DND-41 (cell line): ENCODE measurements at regions not wholly inside any gene's neighbourhood (a gene's known extent, or its start where the extent isn't known, plus 50 kb on each side); places are given as distances from the start of the nearest gene placed in this dataset.

ENCODE experiments used
- ATAC-seq: fragments of 200-7000 bp; cut with Tn5 transposase; 3 replicates; pipeline ENCODE4 v1.9.1; 2021; ENCODE audit warnings: low read depth; ENCODE audit not compliant: insufficient read depth
- DNase-seq: peaks from one replicate; pipeline ENCODE4 v3.0.0-alpha.2; 2020
- H2AFZ ChIP-seq: 2 replicates; pipeline ENCODE4 v1.6.0; 2012; ENCODE audit warnings: low read depth, low read length
- H3K27ac ChIP-seq: 2 replicates; pipeline ENCODE4 v1.5.1; 2012; ENCODE audit warnings: low read length, inconsistent platforms
- H3K27me3 ChIP-seq: fragments of 200-600 bp; sonication (generic); 2 replicates; pipeline ENCODE4 v1.6.0; 2012; ENCODE audit warnings: low read length, mild to moderate bottlenecking, inconsistent platforms; ENCODE audit not compliant: insufficient read depth, poor library complexity
- H3K36me3 ChIP-seq: 2 replicates; pipeline ENCODE4 v1.5.1; 2012; ENCODE audit warnings: low read length, inconsistent platforms; ENCODE audit not compliant: insufficient read depth
- H3K4me1 ChIP-seq: 2 replicates; pipeline ENCODE4 v1.5.1; 2012; ENCODE audit warnings: mild to moderate bottlenecking, low read length; ENCODE audit not compliant: insufficient read depth
- H3K4me2 ChIP-seq: 2 replicates; pipeline ENCODE4 v1.6.0; 2012; ENCODE audit warnings: mild to moderate bottlenecking, moderate library complexity, low read length, inconsistent platforms; ENCODE audit not compliant: insufficient read depth
- H3K4me3 ChIP-seq, 2 experiments: fragments of 200-600 bp in 1 of 2; shearing (Covaris generic) in 1 of 2; 2 replicates each; pipeline ENCODE4 v1.5.1; 2012 to 2016; ENCODE audit warnings: inconsistent platforms in 2 of 2, low read length in 2 of 2, mild to moderate bottlenecking in 2 of 2, low read depth in 1 of 2, moderate library complexity in 1 of 2
- H3K79me2 ChIP-seq: 2 replicates; pipeline ENCODE4 v1.6.0; 2012; ENCODE audit warnings: low read length, inconsistent platforms; ENCODE audit not compliant: insufficient read depth
- H3K9ac ChIP-seq: 2 replicates; pipeline ENCODE4 v1.6.0; 2012; ENCODE audit warnings: low read depth, mild to moderate bottlenecking, inconsistent platforms, low read length, moderate library complexity
- H3K9me3 ChIP-seq: 2 replicates; pipeline ENCODE4 v1.5.1; 2012; ENCODE audit warnings: low read length, moderate library complexity, mild to moderate bottlenecking, inconsistent platforms; ENCODE audit not compliant: insufficient read depth, severe bottlenecking
- H4K20me1 ChIP-seq: 2 replicates; pipeline ENCODE4 v1.6.0; 2012; ENCODE audit warnings: low read length; ENCODE audit not compliant: insufficient read depth
- EZH2 ChIP-seq: IDR thresholded peaks from 3 replicates; pipeline ENCODE4 v1.6.1; 2012; ENCODE audit warnings: borderline replicate concordance, low read depth, mild to moderate bottlenecking, moderate library complexity, low read length, inconsistent platforms; ENCODE audit not compliant: severe bottlenecking
- TF ChIP-seq, protein P1 (sequence below): IDR thresholded peaks from 2 replicates; pipeline ENCODE4 v1.5.1; 2012; ENCODE audit warnings: borderline replicate concordance, low read length, moderate library complexity, mild to moderate bottlenecking; ENCODE audit not compliant: poor library complexity, severe bottlenecking; ENCODE audit errors: extremely low read depth

- H2AFZ ChIP-seq, result no peak overlapping the region
- TF ChIP-seq, protein P1, sequence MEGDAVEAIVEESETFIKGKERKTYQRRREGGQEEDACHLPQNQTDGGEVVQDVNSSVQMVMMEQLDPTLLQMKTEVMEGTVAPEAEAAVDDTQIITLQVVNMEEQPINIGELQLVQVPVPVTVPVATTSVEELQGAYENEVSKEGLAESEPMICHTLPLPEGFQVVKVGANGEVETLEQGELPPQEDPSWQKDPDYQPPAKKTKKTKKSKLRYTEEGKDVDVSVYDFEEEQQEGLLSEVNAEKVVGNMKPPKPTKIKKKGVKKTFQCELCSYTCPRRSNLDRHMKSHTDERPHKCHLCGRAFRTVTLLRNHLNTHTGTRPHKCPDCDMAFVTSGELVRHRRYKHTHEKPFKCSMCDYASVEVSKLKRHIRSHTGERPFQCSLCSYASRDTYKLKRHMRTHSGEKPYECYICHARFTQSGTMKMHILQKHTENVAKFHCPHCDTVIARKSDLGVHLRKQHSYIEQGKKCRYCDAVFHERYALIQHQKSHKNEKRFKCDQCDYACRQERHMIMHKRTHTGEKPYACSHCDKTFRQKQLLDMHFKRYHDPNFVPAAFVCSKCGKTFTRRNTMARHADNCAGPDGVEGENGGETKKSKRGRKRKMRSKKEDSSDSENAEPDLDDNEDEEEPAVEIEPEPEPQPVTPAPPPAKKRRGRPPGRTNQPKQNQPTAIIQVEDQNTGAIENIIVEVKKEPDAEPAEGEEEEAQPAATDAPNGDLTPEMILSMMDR, result no peak
- TF ChIP-seq EZH2, result no peak
- H4K20me1 ChIP-seq, result no peaks in the 10 kb centered on the region
- H3K9ac ChIP-seq, result no peak overlapping the region
- no peaks in the 10 kb centered on the region for H3K27me3 ChIP-seq
- DNase-seq (no peak), ATAC-seq (no peak)
- H3K9me3 ChIP-seq, result no peaks in the 10 kb centered on the region
- no peak overlapping the region for H3K4me2 ChIP-seq
- H3K4me3 ChIP-seq, result no peak overlapping the region
- H3K4me1 ChIP-seq, result no peaks in the 10 kb centered on the region
- H3K79me2 ChIP-seq, result no peaks in the 10 kb centered on the region
- H3K27ac ChIP-seq, result no peak overlapping the region
- H3K36me3 ChIP-seq, result no peaks in the 10 kb centered on the region
Measured at GRCh38 chr11:22461626-22462025, 123.4 kb downstream of the SLC17A6 start.

DNA sequence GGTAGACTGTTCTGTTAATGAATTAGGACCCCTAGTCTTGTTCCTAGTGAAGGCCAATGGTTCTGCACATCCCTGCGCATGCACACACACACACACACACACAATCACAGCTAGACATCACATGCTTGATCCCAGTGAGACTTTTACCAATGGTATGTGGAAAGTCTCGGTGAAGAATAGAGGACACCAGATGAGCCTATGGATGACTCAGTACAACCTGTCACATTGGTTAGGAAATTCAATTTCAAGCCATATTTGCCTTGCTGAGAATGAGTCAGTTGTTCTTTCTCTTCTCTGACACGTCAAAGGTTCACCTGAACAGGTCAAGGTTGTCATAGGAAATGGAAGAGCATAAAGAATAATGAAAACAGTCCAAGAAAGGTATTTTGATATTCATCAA, 122.0 kb downstream of the SLC17A6 start:
- no peaks in the 10 kb centered on the region for H3K36me3 ChIP-seq
- no peaks in the 10 kb centered on the region for H3K79me2 ChIP-seq
- no peak for DNase-seq
- no peak overlapping the region for H3K4me2 ChIP-seq
- no peaks in the 10 kb centered on the region for H3K9me3 ChIP-seq
- H3K27ac ChIP-seq, result no peak overlapping the region
- no peaks in the 10 kb centered on the region for H3K4me1 ChIP-seq
- no peak for ATAC-seq
- H2AFZ ChIP-seq, result no peak overlapping the region
- H4K20me1 ChIP-seq, result no peaks in the 10 kb centered on the region
- no peak overlapping the region for H3K9ac ChIP-seq
- no peaks in the 10 kb centered on the region for H3K27me3 ChIP-seq
- TF ChIP-seq EZH2, result no peak
- TF ChIP-seq, protein P1, result no peak
- no peak overlapping the region for H3K4me3 ChIP-seq

DNA sequence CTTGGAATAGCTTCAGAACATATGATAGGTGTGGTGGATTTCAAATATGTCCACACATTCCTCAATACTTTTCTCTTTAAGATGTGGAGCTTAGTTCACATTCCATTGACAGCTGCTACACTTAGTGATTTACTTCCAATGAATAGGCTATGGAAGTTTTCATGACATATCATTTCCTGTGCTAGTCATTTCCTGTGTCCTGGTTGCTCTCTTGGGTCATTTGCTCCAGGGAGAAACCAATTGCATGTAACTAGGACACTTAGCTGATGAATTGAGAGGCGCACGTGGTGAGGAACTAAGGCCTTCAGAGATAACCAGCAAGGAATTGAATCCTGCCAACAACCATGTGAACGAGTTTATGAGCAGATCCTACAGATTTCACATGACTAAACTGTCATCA, 120.9 kb downstream of the SLC17A6 start:
- Histone ChIP-seq H3K36me3 (no peaks in the 10 kb centered on the region), H3K4me2 (no peak overlapping the region), H3K4me1 (no peaks in the 10 kb centered on the region), H3K79me2 (no peaks in the 10 kb centered on the region), H2AFZ (no peak overlapping the region), H3K9me3 (no peaks in the 10 kb centered on the region), H3K9ac (no peak overlapping the region), H3K27me3 (no peaks in the 10 kb centered on the region), H3K27ac (no peak overlapping the region), H4K20me1 (no peaks in the 10 kb centered on the region), H3K4me3 (no peak overlapping the region)
- no peak for TF ChIP-seq EZH2
- TF ChIP-seq, protein P1, result no peak
- no peak for ATAC-seq
- DNase-seq, result no peak

GRCh38 chr11:22458161-22458560, 120.0 kb downstream of the SLC17A6 start:
- no peaks in the 10 kb centered on the region for H3K4me1 ChIP-seq
- ATAC-seq (no peak), DNase-seq (no peak)
- no peaks in the 10 kb centered on the region for H4K20me1 ChIP-seq
- no peaks in the 10 kb centered on the region for H3K36me3 ChIP-seq
- no peaks in the 10 kb centered on the region for H3K27me3 ChIP-seq
- no peaks in the 10 kb centered on the region for H3K9me3 ChIP-seq
- H3K79me2 ChIP-seq, result no peaks in the 10 kb centered on the region
- no peak overlapping the region for H2AFZ ChIP-seq
- H3K4me3 ChIP-seq, result no peak overlapping the region
- no peak overlapping the region for H3K9ac ChIP-seq
- H3K4me2 ChIP-seq, result no peak overlapping the region
- H3K27ac ChIP-seq, result no peak overlapping the region
- TF ChIP-seq EZH2, result no peak
- TF ChIP-seq, protein P1, result no peak
